ENCODE measurements at regions not wholly inside any gene's neighbourhood (a gene's known extent, or its start where the extent isn't known, plus 50 kb on each side); places are given as distances from the start of the nearest gene placed in this dataset.

DNA sequence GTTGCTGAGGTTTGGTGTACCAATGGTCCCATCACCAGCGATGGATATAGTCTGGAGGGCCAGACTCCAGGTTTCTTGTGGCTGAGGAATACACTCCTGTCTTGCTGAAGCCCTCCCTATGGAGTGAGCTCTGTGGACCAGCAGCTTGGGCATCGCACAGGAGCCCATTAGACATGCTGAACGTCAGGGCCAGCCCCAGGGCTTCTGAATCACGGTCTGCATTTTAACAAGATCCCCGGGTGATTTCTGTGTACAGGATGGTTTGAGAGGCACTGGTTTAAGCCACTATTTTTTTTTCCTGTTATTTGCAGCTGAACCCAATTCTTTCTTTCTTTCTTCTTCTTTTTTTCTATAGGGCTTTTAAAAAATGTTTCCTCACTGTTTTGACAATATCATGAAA, 69.5 kb upstream of the XCR1 start:
- TF ChIP-seq EZH2phosphoT487 (IDR thresholded peaks at IDR 0.05; ENCODE audit: insufficient read depth, low read depth) = no peak
- no peak for TF ChIP-seq EZH2 (IDR thresholded peaks at IDR 0.05; ENCODE audit: insufficient read depth, poor library complexity, severe bottlenecking)
